ENCODE measurements at regions not wholly inside any gene's neighbourhood (a gene's known extent, or its start where the extent isn't known, plus 50 kb on each side); places are given as distances from the start of the nearest gene placed in this dataset.
"Not testable (repeated sequence)": the region's sequence is repeated elsewhere in the genome, so short reads cannot be mapped to it uniquely, and the experiment has no call there.

DNA sequence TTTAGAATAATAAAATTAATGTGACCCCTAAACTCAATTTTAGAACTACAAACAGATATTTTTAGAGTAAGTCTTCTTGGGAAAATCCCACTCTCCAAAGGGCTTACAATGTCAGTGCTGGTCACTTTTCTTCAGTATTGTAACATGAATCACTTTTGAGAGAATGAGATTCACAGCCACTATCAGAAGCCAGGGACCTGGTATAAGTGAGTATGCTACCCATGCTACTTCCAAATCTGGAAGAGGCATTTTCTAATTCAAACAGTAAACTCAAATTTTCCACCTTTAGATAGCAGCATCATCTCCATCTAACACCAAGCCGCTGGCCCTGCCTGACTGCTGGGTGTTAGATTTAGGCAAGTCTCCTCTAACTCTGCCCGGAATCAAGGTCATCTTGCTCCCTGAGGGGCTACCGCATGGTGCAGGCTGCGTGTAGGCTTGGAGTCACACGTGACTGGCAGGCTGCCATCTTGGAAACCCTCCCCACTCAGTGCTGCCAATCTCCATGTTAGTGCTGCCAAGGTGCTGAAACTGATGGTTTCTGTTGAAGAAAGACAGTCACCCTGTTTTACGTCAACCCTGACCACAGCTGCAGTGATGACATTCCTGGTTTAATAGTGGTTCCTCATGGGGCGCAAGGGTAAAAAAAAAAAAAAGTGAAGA lies 882.9 kb upstream of the B3GALT2 start:
- H3K36me3 ChIP-seq (ENCODE audit: insufficient read depth, low read length) = no peaks in the 10 kb centered on the region
- H3K9me3 ChIP-seq (ENCODE audit: low read length) = no peaks in the 10 kb centered on the region
- Mint-ChIP-seq H3K27me3 (no peaks in the 10 kb centered on the region), H3K4me3 (no peak overlapping the region), H3K27ac (no peak overlapping the region), H3K36me3 (peaks cover 0 to 27% (median 0%) of the 10 kb centered on the region in 3 donors), H3K4me1 (no peaks in the 10 kb centered on the region), H3K9me3 (no peaks in the 10 kb centered on the region)
- no peak overlapping the region for H3K27ac ChIP-seq (ENCODE audit: low read depth, low read length)
- H3K27me3 ChIP-seq (ENCODE audit: insufficient read depth, low read length, poor library complexity, severe bottlenecking) = no peaks in the 10 kb centered on the region
- no peak overlapping the region for H3K4me3 ChIP-seq (ENCODE audit: low read length)
- no peak for DNase-seq
- POLR2A ChIA-PET = no interaction called here
- CTCF ChIA-PET = no interaction called here
- H3K4me1 ChIP-seq (ENCODE audit: insufficient read depth, low read length) = no peaks in the 10 kb centered on the region

DNA sequence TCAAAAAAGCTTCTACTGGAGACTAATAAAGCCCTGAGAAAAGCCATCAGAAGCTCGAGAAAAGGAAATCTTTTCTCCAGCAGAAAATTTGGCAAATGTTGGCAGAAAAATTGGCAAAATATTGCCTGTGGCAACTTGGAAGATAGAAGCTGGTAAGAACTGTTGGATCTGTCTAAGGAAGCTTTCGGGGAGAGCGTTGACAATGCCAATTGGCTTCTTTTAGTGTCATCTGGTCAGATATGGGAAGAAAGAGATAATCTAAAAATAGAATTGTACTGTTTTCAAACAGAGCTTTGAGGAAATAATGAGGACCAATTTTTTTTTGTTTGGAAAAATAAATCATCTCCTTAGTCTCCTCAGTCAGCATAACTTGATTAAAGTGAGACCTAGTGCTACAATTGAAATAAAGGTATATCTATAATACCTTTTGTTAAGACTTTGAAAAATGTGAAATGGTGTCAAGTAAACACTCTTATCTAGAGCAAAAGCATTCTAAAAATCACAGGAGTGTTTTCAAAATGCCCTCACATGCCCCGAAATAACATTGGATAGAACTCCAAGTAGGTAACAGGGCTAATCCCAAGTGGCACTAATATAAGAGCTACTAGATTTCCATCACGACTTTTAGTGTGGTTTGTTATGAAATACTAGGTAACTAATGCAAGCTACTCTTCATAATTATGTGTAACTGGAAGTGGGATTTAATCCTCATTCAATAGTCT lies 882.2 kb upstream of the B3GALT2 start:
- Mint-ChIP-seq H3K27ac (no peak overlapping the region), H3K9me3 (peaks cover 0 to 1% (median 0%) of the 10 kb centered on the region in 5 donors), H3K4me3 (no peak overlapping the region), H3K36me3 (peaks cover 0 to 32% (median 2%) of the 10 kb centered on the region in 3 donors), H3K27me3 (no peaks in the 10 kb centered on the region), H3K4me1 (no peaks in the 10 kb centered on the region)
- H3K4me3 ChIP-seq (ENCODE audit: low read length) = no peak overlapping the region
- no peaks in the 10 kb centered on the region for H3K27me3 ChIP-seq (ENCODE audit: insufficient read depth, low read length, poor library complexity, severe bottlenecking)
- CTCF ChIA-PET = no interaction called here
- H3K36me3 ChIP-seq (ENCODE audit: insufficient read depth, low read length) = no peaks in the 10 kb centered on the region
- DNase-seq = no peak
- POLR2A ChIA-PET = interaction anchor here (1.4 kb wide), 1 partner anchor 8 kb away, joined by 4 read pairs; no protein-coding TSS in a partner anchor
- no peaks in the 10 kb centered on the region for H3K4me1 ChIP-seq (ENCODE audit: insufficient read depth, low read length)
- H3K9me3 ChIP-seq (ENCODE audit: low read length) = no peaks in the 10 kb centered on the region
- H3K27ac ChIP-seq (ENCODE audit: low read depth, low read length) = no peak overlapping the region

DNA sequence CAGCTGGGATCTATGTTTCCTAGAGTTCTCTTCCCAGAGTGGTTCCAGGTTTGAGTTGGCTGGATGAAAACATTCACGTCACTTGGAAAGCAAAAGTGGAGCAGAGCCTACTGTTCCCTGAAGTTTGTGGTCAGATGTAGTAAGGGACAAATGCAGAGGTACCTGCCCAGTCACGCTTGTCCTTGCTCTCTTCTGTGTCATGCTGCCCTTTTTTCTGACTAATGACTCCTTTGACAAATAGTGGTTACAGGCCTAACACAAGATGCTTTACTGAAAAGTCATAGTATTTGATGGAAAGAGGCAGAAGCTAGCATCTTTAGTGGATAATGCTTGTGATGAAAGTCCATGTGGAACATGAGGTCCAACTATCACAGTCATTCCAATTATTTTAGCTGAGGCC lies 881.4 kb upstream of the B3GALT2 start:
- H3K27ac Mint-ChIP-seq = no peak overlapping the region

DNA sequence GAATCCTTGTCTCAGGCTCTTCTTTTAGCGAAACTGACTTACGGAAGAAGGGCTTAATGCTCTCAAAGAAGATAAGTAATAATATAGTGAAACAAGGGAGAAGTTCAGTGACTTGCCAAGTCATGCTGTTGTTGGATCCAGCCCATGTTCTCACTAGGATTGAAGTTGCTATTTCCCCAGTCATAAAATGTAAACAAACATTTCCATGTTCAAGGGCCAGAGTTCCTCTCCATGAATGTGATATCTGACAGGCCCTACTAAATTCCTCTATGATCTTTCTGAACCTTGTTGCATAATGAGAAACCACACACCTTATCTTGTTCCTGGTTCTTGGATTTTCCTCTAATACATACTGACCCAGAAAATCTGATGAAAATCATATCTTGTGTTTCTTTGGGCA lies 876.5 kb upstream of the B3GALT2 start:
- H3K9me3 ChIP-seq (ENCODE audit: low read length) = no peaks in the 10 kb centered on the region
- H3K36me3 ChIP-seq (ENCODE audit: insufficient read depth, low read length) = no peaks in the 10 kb centered on the region
- POLR2A ChIA-PET = no interaction called here
- peaks cover 19 to 34% (median 28%) of the 10 kb centered on the region in 3 donors for H3K4me1 Mint-ChIP-seq
- CTCF ChIA-PET = no interaction called here
- DNase-seq = no peak
- H3K4me3 Mint-ChIP-seq = no peak overlapping the region
- peaks cover 36% of the 10 kb centered on the region for H3K4me1 ChIP-seq (ENCODE audit: insufficient read depth, low read length)
- no peak overlapping the region for H3K27ac Mint-ChIP-seq
- no peak overlapping the region for H3K27ac ChIP-seq (ENCODE audit: low read depth, low read length)
- H3K9me3 Mint-ChIP-seq = peaks cover 0 to 4% (median 0%) of the 10 kb centered on the region in 5 donors
- peaks cover 0 to 39% (median 2%) of the 10 kb centered on the region in 3 donors for H3K36me3 Mint-ChIP-seq
- no peaks in the 10 kb centered on the region for H3K27me3 ChIP-seq (ENCODE audit: insufficient read depth, low read length, poor library complexity, severe bottlenecking)
- H3K4me3 ChIP-seq (ENCODE audit: low read length) = no peak overlapping the region
- no peaks in the 10 kb centered on the region for H3K27me3 Mint-ChIP-seq

More for the DNA sequence above, 881.4 kb upstream of the B3GALT2 start:
- Histone ChIP-seq H3K36me3 (ENCODE audit: insufficient read depth, low read length) (no peaks in the 10 kb centered on the region), H3K27me3 (ENCODE audit: insufficient read depth, low read length, poor library complexity, severe bottlenecking) (no peaks in the 10 kb centered on the region), H3K9me3 (ENCODE audit: low read length) (no peaks in the 10 kb centered on the region), H3K4me3 (ENCODE audit: low read length) (no peak overlapping the region), H3K4me1 (ENCODE audit: insufficient read depth, low read length) (no peaks in the 10 kb centered on the region), H3K27ac (ENCODE audit: low read depth, low read length) (no peak overlapping the region)
- no peaks in the 10 kb centered on the region for H3K4me1 Mint-ChIP-seq
- DNase-seq = no peak
- H3K4me3 Mint-ChIP-seq = no peak overlapping the region
- CTCF ChIA-PET = no interaction called here
- H3K36me3 Mint-ChIP-seq = peaks cover 0 to 34% (median 2%) of the 10 kb centered on the region in 3 donors
- peaks cover 0 to 4% (median 0%) of the 10 kb centered on the region in 5 donors for H3K9me3 Mint-ChIP-seq
- no peaks in the 10 kb centered on the region for H3K27me3 Mint-ChIP-seq
- POLR2A ChIA-PET = interaction anchor here (1.4 kb wide), 1 partner anchor 9 kb away, joined by 4 read pairs; no protein-coding TSS in a partner anchor

DNA sequence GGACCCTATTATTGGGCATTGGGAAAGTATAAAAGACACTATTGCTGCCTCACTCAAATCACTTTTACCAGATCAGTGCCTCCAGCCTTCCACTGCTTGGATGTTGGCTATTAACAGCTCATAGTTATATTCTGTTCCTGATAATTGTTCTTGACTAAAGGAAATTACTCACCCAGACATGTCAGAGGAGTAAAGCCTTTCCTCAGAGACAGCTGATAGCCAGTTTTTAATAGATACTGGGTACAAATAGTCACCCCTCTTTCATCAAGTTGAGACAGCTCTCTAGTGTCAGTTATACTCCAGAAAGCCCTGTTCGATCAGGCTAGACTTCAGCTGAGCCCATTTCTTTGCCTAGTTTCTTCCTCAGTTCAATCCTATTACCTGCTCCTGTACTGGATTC lies 876.1 kb upstream of the B3GALT2 start:
- Mint-ChIP-seq H3K4me3 (no peak overlapping the region), H3K9me3 (peaks cover 0 to 4% (median 0%) of the 10 kb centered on the region in 5 donors), H3K27ac (no peak overlapping the region), H3K4me1 (peaks cover 20 to 37% (median 33%) of the 10 kb centered on the region in 3 donors), H3K27me3 (no peaks in the 10 kb centered on the region), H3K36me3 (peaks cover 0 to 35% (median 2%) of the 10 kb centered on the region in 3 donors)
- POLR2A ChIA-PET = no interaction called here
- H3K27me3 ChIP-seq (ENCODE audit: insufficient read depth, low read length, poor library complexity, severe bottlenecking) = no peaks in the 10 kb centered on the region
- H3K4me3 ChIP-seq (ENCODE audit: low read length) = no peak overlapping the region
- H3K27ac ChIP-seq (ENCODE audit: low read depth, low read length) = no peak overlapping the region
- no peak for DNase-seq
- H3K36me3 ChIP-seq (ENCODE audit: insufficient read depth, low read length) = no peaks in the 10 kb centered on the region
- CTCF ChIA-PET = no interaction called here
- H3K4me1 ChIP-seq (ENCODE audit: insufficient read depth, low read length) = peaks cover 40% of the 10 kb centered on the region
- H3K9me3 ChIP-seq (ENCODE audit: low read length) = no peaks in the 10 kb centered on the region

DNA sequence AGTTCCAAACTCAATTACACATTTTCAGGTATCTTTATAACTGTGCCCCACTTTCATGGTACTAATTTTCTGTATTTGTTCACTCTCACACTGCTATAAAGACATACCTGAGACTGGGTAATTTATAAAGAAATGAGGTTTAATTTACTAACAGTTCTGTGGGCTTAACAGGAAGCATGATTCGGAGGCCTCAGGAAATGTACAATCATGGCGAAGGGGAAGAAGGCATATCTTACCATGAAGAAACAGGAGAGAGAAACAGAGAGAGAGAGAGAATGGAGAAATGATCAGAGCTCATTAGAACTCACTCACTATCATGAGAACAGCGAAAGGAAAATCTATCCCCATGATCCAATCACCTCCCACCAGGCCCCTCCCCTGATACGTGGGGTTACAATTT lies 874.1 kb upstream of the B3GALT2 start:
- peaks cover 0 to 9% (median 0%) of the 10 kb centered on the region in 5 donors for H3K9me3 Mint-ChIP-seq
- peaks cover 38 to 58% (median 53%) of the 10 kb centered on the region in 3 donors for H3K4me1 Mint-ChIP-seq
- H3K9me3 ChIP-seq (ENCODE audit: low read length) = no peaks in the 10 kb centered on the region
- H3K4me3 Mint-ChIP-seq = peak overlapping the region in 6 of 7 donors; percentile 9 to 63 (median 40)
- H3K4me1 ChIP-seq (ENCODE audit: insufficient read depth, low read length) = peaks cover 61% of the 10 kb centered on the region
- no peak overlapping the region for H3K27ac ChIP-seq (ENCODE audit: low read depth, low read length)
- DNase-seq = no peak
- ChIA-PET POLR2A (no interaction called here), CTCF (no interaction called here)
- peak overlapping the region in 7 of 8 donors; percentile 8 to 75 (median 41) for H3K27ac Mint-ChIP-seq
- no peak overlapping the region for H3K4me3 ChIP-seq (ENCODE audit: low read length)
- no peaks in the 10 kb centered on the region for H3K27me3 Mint-ChIP-seq
- H3K36me3 Mint-ChIP-seq = peaks cover 0 to 34% (median 2%) of the 10 kb centered on the region in 3 donors
- H3K27me3 ChIP-seq (ENCODE audit: insufficient read depth, low read length, poor library complexity, severe bottlenecking) = no peaks in the 10 kb centered on the region
- no peaks in the 10 kb centered on the region for H3K36me3 ChIP-seq (ENCODE audit: insufficient read depth, low read length)

DNA sequence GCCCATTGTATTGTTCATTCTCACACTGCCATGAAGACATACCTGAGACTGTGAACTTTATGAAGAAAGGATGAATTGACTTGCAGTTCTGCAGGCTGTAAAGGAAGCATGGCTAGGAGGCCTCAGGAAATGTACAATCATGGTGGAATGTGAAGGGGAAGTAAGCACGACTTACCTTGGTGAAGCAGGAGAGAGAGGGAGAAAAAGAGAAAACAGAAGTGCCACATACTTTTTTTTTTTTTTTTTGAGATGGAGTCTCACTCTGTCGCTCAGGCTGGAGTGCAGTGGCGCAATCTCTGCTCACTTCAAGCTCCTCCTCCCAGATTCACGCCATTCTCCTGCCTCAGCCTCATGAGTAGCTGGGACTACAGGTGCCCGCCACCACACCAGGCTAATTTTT lies 871.9 kb upstream of the B3GALT2 start:
- H3K27ac ChIP-seq (ENCODE audit: low read depth, low read length); H3K27ac Mint-ChIP-seq; H3K36me3 ChIP-seq (ENCODE audit: insufficient read depth, low read length); H3K9me3 Mint-ChIP-seq; POLR2A ChIA-PET; DNase-seq; H3K9me3 ChIP-seq (ENCODE audit: low read length); CTCF ChIA-PET; H3K27me3 ChIP-seq (ENCODE audit: insufficient read depth, low read length, poor library complexity, severe bottlenecking); H3K27me3 Mint-ChIP-seq; H3K4me3 ChIP-seq (ENCODE audit: low read length): not testable (repeated sequence)
- Mint-ChIP-seq H3K36me3 (peaks cover 0 to 29% (median 0%) of the 10 kb centered on the region in 3 donors), H3K4me3 (peak overlapping the region in 2 of 7 donors; percentile 24 to 49), H3K4me1 (peaks cover 50 to 78% (median 74%) of the 10 kb centered on the region in 3 donors)
- peaks cover 81% of the 10 kb centered on the region for H3K4me1 ChIP-seq (ENCODE audit: insufficient read depth, low read length)

DNA sequence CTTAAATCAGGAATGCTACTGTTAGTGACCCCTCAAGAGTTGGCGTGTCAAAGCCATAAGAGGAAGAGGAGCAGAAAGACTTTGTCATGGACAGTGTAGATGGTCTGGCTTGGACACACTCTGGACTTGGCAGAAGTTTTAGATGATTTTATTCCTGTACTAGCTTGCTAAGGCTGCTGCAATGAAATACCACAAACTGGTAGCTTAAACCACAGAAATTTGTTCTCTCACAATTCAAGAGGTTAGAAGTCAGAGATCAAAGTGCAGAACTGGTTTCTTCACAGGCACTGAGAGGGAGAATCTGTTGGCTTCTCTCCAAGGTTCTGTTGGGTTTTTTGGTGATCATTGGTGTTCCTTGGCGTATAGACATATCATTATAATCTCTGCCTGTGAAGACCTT lies 869.8 kb upstream of the B3GALT2 start:
- H3K4me3 ChIP-seq (ENCODE audit: low read length) = no peak overlapping the region
- Mint-ChIP-seq H3K36me3 (peaks cover 0 to 29% (median 0%) of the 10 kb centered on the region in 3 donors), H3K27me3 (no peaks in the 10 kb centered on the region), H3K9me3 (peaks cover 0 to 5% (median 0%) of the 10 kb centered on the region in 5 donors), H3K27ac (peak overlapping the region in 6 of 8 donors; percentile 5 to 82 (median 34)), H3K4me3 (peak overlapping the region in 5 of 7 donors; percentile 31 to 62 (median 46)), H3K4me1 (peaks cover 63 to 89% (median 86%) of the 10 kb centered on the region in 3 donors)
- ChIA-PET CTCF (interaction anchor here (1.5 kb wide), 1 partner anchor 20 kb away, joined by 3 read pairs; no protein-coding TSS in a partner anchor), POLR2A (interaction anchor here (0.5 kb wide), 1 partner anchor 264 kb away, joined by 3 read pairs; no protein-coding TSS in a partner anchor)
- no peaks in the 10 kb centered on the region for H3K27me3 ChIP-seq (ENCODE audit: insufficient read depth, low read length, poor library complexity, severe bottlenecking)
- no peak overlapping the region for H3K27ac ChIP-seq (ENCODE audit: low read depth, low read length)
- H3K9me3 ChIP-seq (ENCODE audit: low read length) = no peaks in the 10 kb centered on the region
- DNase-seq = peak in 3 of 5 donors; percentile 23 to 77 (median 37)
- H3K4me1 ChIP-seq (ENCODE audit: insufficient read depth, low read length) = peaks cover 94% of the 10 kb centered on the region
- H3K36me3 ChIP-seq (ENCODE audit: insufficient read depth, low read length) = no peaks in the 10 kb centered on the region
